HFFc6 (cell line): ENCODE measurements at regions not wholly inside any gene's neighbourhood (a gene's known extent, or its start where the extent isn't known, plus 50 kb on each side); places are given as distances from the start of the nearest gene placed in this dataset.

Experiments used
- DNase-seq: peaks from one replicate; pipeline ENCODE4 v3.0.0-alpha.2; 2018
- H3K27ac Mint-ChIP-seq: 2 replicates; pipeline ENCODE4 v1.8.0; 2020; ENCODE audit warnings: mild to moderate bottlenecking, mixed read lengths
- H3K27me3 Mint-ChIP-seq: 2 replicates; pipeline ENCODE4 v1.8.0; 2021; ENCODE audit warnings: mild to moderate bottlenecking, moderate library complexity, mixed read lengths; ENCODE audit not compliant: insufficient read depth
- H3K36me3 Mint-ChIP-seq: 2 replicates; pipeline ENCODE4 v1.8.0; 2021; ENCODE audit warnings: low read depth, mixed read lengths
- H3K4me1 Mint-ChIP-seq: 2 replicates; pipeline ENCODE4 v1.8.0; 2020; ENCODE audit warnings: low read depth, mixed read lengths
- H3K4me3 Mint-ChIP-seq: 2 replicates; pipeline ENCODE4 v1.8.0; 2020; ENCODE audit warnings: mild to moderate bottlenecking, moderate library complexity, mixed read lengths
- H3K9me3 Mint-ChIP-seq: 2 replicates; pipeline ENCODE4 v1.8.0; 2020; ENCODE audit warnings: mild to moderate bottlenecking, mixed read lengths
- TF ChIP-seq, protein P1 (sequence below): fragments of 200-600 bp; sonication (generic); IDR thresholded peaks from 2 replicates; pipeline ENCODE4 v1.5.0; 2021; ENCODE audit warnings: antibody characterized with exemption, mild to moderate bottlenecking

GRCh38 chr7:3198316-3198715, 102.7 kb upstream of the SDK1 start:
- Mint-ChIP-seq H3K27ac (no peak overlapping the region), H3K36me3 (no peaks in the 10 kb centered on the region), H3K27me3 (peaks cover 2% of the 10 kb centered on the region; the same call in 1 of the 2 replicates), H3K4me1 (no peaks in the 10 kb centered on the region), H3K4me3 (no peak overlapping the region), H3K9me3 (peaks cover 46% of the 10 kb centered on the region)
- no peak for DNase-seq
- TF ChIP-seq, protein P1, sequence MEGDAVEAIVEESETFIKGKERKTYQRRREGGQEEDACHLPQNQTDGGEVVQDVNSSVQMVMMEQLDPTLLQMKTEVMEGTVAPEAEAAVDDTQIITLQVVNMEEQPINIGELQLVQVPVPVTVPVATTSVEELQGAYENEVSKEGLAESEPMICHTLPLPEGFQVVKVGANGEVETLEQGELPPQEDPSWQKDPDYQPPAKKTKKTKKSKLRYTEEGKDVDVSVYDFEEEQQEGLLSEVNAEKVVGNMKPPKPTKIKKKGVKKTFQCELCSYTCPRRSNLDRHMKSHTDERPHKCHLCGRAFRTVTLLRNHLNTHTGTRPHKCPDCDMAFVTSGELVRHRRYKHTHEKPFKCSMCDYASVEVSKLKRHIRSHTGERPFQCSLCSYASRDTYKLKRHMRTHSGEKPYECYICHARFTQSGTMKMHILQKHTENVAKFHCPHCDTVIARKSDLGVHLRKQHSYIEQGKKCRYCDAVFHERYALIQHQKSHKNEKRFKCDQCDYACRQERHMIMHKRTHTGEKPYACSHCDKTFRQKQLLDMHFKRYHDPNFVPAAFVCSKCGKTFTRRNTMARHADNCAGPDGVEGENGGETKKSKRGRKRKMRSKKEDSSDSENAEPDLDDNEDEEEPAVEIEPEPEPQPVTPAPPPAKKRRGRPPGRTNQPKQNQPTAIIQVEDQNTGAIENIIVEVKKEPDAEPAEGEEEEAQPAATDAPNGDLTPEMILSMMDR, result no peak

DNA sequence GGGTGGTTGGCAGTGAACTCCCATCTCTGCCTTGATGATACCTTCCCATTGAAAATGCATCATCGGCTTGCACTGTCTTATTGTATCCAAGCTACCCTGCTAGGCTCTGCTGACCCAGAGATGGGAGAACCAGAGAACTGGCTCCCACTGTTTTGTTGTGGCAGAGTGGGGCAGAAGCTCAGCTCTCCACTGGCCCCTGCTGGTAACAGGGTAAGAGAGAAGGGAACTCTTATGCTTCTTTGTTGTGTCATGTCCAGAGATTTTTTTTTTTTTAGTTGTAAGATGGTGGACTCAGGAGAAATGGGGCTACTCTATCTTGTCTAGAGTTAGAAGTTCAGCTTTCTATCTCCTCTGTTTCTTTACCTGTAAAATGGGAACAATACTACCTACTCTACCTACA, 100.5 kb upstream of the SDK1 start:
- Mint-ChIP-seq H3K27ac (no peak overlapping the region), H3K9me3 (peaks cover 49% of the 10 kb centered on the region), H3K4me1 (no peaks in the 10 kb centered on the region), H3K36me3 (no peaks in the 10 kb centered on the region), H3K27me3 (peaks cover 2% of the 10 kb centered on the region; the same call in 1 of the 2 replicates), H3K4me3 (no peak overlapping the region)
- TF ChIP-seq, protein P1, result no peak; the same call in 1 of the 2 replicates
- DNase-seq, result no peak

- TF ChIP-seq, protein P1, result no peak
- Mint-ChIP-seq H3K27me3 (peaks cover 2% of the 10 kb centered on the region; the same call in 1 of the 2 replicates), H3K36me3 (no peaks in the 10 kb centered on the region), H3K27ac (no peak overlapping the region), H3K4me1 (no peaks in the 10 kb centered on the region), H3K4me3 (no peak overlapping the region), H3K9me3 (peaks cover 50% of the 10 kb centered on the region)
- no peak for DNase-seq
Observed at GRCh38 chr7:3201306-3201705, 99.7 kb upstream of the SDK1 start.

DNA sequence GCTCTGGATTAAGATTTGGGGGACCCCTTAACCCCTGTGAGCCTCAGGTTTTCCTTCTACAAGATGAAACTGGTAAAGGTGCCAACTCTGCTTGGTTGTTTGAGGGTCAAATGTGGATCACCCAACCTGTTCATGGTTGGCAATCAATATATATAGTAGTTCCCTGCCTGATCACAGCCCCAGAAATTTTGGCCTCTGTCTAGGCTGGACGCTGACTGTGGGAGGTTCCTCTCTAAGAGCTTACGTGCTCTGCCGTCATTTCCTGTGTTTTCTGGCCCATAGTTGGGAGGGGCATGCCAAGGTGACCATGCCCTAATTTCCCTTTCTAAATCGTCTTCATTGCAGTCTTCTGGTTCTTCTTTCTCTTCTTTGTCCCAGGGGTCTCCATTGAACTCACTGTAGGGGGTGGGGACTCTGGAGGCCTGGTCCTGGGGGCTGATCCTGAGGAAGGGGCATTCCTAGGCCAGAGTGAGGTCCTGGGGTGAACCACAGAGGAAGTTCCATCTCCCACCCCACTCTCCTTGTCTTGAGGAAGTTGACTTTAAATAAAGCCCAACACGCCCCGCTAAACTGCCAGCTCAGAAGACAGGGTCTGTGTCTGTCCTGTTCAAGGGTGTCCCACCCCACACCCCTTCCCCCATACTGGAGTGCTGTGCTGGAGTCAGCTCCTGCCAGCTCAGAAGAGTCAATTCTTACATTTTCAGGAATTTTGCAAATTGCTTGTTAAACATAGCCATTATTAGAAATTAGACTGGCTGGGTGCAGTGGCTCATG, 98.9 kb upstream of the SDK1 start:
- H3K4me1 Mint-ChIP-seq, result no peaks in the 10 kb centered on the region
- H3K27me3 Mint-ChIP-seq, result peaks cover 2% of the 10 kb centered on the region; the same call in 1 of the 2 replicates
- no peaks in the 10 kb centered on the region for H3K36me3 Mint-ChIP-seq
- TF ChIP-seq, protein P1, result no peak
- no peak overlapping the region for H3K27ac Mint-ChIP-seq
- H3K4me3 Mint-ChIP-seq, result no peak overlapping the region
- DNase-seq, result no peak
- H3K9me3 Mint-ChIP-seq, result peaks cover 51% of the 10 kb centered on the region

DNA sequence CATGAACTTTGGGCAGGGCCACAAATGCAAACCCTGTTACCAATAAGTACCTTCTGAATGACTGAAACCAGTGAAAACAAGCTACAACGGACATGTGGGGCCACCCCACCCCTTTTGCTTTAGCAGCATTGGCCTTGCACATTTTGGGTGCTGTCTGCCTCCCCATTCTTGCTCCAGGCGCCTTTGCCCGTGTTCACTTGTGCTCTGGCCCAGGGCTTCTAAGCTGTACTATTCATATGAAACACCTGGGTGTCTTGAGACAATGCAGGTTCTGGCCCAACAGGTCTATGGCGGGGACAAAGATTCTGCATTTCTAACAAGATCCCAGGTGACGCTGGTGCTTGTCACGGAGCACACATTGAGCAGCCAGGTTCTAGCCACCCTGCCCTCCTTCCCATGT, 96.5 kb upstream of the SDK1 start:
- H3K36me3 Mint-ChIP-seq, result no peaks in the 10 kb centered on the region
- DNase-seq, result no peak
- H3K4me1 Mint-ChIP-seq, result no peaks in the 10 kb centered on the region
- no peak overlapping the region for H3K27ac Mint-ChIP-seq
- TF ChIP-seq, protein P1, result no peak
- no peak overlapping the region for H3K4me3 Mint-ChIP-seq
- peaks cover 62% of the 10 kb centered on the region for H3K9me3 Mint-ChIP-seq
- H3K27me3 Mint-ChIP-seq, result peaks cover 2% of the 10 kb centered on the region; the same call in 1 of the 2 replicates
